ENCODE measurements at regions not wholly inside any gene's neighbourhood (a gene's known extent, or its start where the extent isn't known, plus 50 kb on each side); places are given as distances from the start of the nearest gene placed in this dataset.

DNA sequence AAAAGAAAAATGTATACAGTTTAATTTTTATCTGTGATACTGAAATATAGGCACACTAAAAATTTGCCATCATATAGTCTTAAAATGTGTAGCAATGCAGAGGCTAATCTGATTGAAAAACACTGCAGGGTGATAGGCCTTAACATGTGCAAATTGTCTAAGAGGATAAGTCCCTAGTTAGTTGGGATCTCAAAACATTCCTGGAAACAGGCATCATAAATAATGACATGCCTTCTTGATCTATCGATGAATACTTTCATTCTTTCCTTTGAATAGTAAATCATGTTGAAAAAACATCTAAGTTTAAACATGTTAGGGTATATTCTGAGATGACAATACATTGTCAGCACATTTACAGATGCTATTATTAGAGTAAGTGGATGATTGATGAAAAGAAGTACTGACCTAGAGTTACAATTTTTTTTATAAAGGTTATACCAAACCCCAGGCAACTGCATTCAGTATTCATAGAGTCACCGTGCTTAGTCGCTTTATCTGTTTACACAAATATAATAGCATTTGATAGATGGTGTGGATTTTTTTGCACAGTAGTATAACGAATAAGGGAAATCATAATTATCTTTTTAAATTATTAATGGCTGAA, 668.2 kb upstream of the ADGRL3 start:
- TF ChIP-seq, protein P1, sequence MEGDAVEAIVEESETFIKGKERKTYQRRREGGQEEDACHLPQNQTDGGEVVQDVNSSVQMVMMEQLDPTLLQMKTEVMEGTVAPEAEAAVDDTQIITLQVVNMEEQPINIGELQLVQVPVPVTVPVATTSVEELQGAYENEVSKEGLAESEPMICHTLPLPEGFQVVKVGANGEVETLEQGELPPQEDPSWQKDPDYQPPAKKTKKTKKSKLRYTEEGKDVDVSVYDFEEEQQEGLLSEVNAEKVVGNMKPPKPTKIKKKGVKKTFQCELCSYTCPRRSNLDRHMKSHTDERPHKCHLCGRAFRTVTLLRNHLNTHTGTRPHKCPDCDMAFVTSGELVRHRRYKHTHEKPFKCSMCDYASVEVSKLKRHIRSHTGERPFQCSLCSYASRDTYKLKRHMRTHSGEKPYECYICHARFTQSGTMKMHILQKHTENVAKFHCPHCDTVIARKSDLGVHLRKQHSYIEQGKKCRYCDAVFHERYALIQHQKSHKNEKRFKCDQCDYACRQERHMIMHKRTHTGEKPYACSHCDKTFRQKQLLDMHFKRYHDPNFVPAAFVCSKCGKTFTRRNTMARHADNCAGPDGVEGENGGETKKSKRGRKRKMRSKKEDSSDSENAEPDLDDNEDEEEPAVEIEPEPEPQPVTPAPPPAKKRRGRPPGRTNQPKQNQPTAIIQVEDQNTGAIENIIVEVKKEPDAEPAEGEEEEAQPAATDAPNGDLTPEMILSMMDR (IDR thresholded peaks at IDR 0.05; ENCODE audit: insufficient read depth, low read depth, low read length) = no peak
- no peak for TF ChIP-seq EZH2 (IDR thresholded peaks at IDR 0.05; ENCODE audit: insufficient read depth, low read length)

All from astrocyte (in vitro differentiated cells and primary cell).